Activated T-cell treated with anti-CD3 and anti-CD28 coated beads, Interleukin-2, amount 50 U/mL, for 72 hours (primary cell): ENCODE measurements at regions not wholly inside any gene's neighbourhood (a gene's known extent, or its start where the extent isn't known, plus 50 kb on each side); places are given as distances from the start of the nearest gene placed in this dataset.

Experiments used
- ATAC-seq, 2 donors: fragments of 150-1000 bp; cut with Tn5 transposase; replicated peaks in 1 of 2; 2 replicates each; pipeline ENCODE4 v1.10.0; 2021; ENCODE audit warnings: moderate library complexity in 2 of 2, mild to moderate bottlenecking in 1 of 2
- DNase-seq, 2 donors: peaks; one replicate each; pipeline ENCODE4 v3.0.0; 2021 to 2022; ENCODE audit warnings: mixed read lengths in 1 of 2
- H3K27ac Mint-ChIP-seq: one replicate; pipeline ENCODE4 v1.8.0; 2022; ENCODE audit warnings: mild to moderate bottlenecking, moderate library complexity, mixed read lengths
- H3K27me3 Mint-ChIP-seq: one replicate; pipeline ENCODE4 v1.8.0; 2022; ENCODE audit warnings: low read depth, mixed read lengths
- H3K36me3 Mint-ChIP-seq, 2 donors: one replicate each; pipeline ENCODE4 v1.8.0; 2022; ENCODE audit warnings: mixed read lengths in 2 of 2, mild to moderate bottlenecking in 1 of 2; ENCODE audit not compliant: insufficient read depth in 2 of 2
- H3K4me1 Mint-ChIP-seq: one replicate; pipeline ENCODE4 v1.8.0; 2022; ENCODE audit warnings: low read depth, mixed read lengths
- H3K4me3 Mint-ChIP-seq, 2 donors: one replicate each; pipeline ENCODE4 v1.8.0; 2022; ENCODE audit warnings: mild to moderate bottlenecking in 2 of 2, mixed read lengths in 2 of 2, moderate library complexity in 2 of 2
- H3K9me3 Mint-ChIP-seq, 2 donors: one replicate each; pipeline ENCODE4 v1.8.0; 2022; ENCODE audit warnings: mixed read lengths in 2 of 2

DNA sequence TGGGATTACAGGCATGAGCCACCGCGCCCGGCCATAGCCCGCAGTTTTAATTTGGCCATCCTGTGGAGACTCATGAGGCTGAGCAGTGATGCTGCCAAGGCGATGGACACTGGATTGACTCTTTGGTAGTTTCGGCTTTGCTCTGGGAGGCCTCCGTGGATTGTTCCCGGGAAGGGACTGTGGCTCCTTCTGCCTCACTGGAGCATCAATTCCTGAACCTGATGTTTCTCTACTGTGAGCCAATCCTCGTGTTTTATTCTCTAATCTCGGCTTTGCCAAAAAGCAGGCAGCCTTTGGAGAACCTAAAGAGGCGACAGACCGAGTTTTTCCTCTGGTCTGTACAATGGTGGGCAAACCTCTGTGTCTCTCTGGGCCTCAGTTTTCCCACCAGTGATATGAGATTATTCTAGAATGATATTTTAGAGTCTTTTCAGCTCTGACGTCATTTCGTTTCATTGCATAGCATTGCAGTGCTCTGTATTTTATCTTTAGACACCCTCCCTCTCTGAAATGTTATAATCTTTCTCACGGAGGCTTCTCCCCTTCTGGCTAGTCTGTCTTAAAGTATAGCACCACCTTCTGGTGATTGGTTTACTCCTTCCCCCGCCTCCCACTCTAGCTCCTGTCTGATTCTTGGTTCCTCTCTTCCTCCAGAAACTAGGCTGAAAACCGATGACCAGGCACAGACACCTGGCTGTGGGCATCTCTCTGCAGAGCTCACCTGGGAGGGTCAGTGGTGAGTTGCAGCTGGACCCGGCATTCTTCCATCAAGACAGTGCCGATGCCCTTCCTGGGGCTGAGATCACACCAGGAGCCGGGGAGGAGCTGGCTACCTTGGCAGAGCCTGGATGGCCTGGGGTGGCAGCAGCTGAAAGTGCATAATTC lies 341.3 kb downstream of the MYCN start:
- Mint-ChIP-seq H3K27me3 (no peaks in the 10 kb centered on the region), H3K4me1 (no peaks in the 10 kb centered on the region), H3K9me3 (no peaks in the 10 kb centered on the region), H3K36me3 (no peaks in the 10 kb centered on the region), H3K4me3 (no peak overlapping the region), H3K27ac (no peak overlapping the region)
- DNase-seq (no peak), ATAC-seq (peak in 1 of 2 donors; percentile 41)

- H3K4me1 Mint-ChIP-seq = no peaks in the 10 kb centered on the region
- no peak overlapping the region for H3K4me3 Mint-ChIP-seq
- DNase-seq (no peak), ATAC-seq (no peak)
- H3K36me3 Mint-ChIP-seq = no peaks in the 10 kb centered on the region
- H3K27ac Mint-ChIP-seq = no peak overlapping the region
- H3K9me3 Mint-ChIP-seq = no peaks in the 10 kb centered on the region
- no peaks in the 10 kb centered on the region for H3K27me3 Mint-ChIP-seq
These were observed 339.7 kb downstream of the MYCN start for GRCh38 chr2:16280081-16280480.

- Mint-ChIP-seq H3K27ac (no peak overlapping the region), H3K4me1 (no peaks in the 10 kb centered on the region), H3K27me3 (no peaks in the 10 kb centered on the region), H3K36me3 (no peaks in the 10 kb centered on the region), H3K4me3 (no peak overlapping the region), H3K9me3 (no peaks in the 10 kb centered on the region)
- ATAC-seq = no peak
- DNase-seq = no peak
These were observed 339.3 kb downstream of the MYCN start for GRCh38 chr2:16279641-16280040.

- no peaks in the 10 kb centered on the region for H3K27me3 Mint-ChIP-seq
- no peak for DNase-seq
- no peak overlapping the region for H3K27ac Mint-ChIP-seq
- H3K4me1 Mint-ChIP-seq = no peaks in the 10 kb centered on the region
- no peak overlapping the region for H3K4me3 Mint-ChIP-seq
- H3K9me3 Mint-ChIP-seq = no peaks in the 10 kb centered on the region
- no peaks in the 10 kb centered on the region for H3K36me3 Mint-ChIP-seq
- no peak for ATAC-seq
These were observed 338.8 kb downstream of the MYCN start for GRCh38 chr2:16279201-16279570.

DNA sequence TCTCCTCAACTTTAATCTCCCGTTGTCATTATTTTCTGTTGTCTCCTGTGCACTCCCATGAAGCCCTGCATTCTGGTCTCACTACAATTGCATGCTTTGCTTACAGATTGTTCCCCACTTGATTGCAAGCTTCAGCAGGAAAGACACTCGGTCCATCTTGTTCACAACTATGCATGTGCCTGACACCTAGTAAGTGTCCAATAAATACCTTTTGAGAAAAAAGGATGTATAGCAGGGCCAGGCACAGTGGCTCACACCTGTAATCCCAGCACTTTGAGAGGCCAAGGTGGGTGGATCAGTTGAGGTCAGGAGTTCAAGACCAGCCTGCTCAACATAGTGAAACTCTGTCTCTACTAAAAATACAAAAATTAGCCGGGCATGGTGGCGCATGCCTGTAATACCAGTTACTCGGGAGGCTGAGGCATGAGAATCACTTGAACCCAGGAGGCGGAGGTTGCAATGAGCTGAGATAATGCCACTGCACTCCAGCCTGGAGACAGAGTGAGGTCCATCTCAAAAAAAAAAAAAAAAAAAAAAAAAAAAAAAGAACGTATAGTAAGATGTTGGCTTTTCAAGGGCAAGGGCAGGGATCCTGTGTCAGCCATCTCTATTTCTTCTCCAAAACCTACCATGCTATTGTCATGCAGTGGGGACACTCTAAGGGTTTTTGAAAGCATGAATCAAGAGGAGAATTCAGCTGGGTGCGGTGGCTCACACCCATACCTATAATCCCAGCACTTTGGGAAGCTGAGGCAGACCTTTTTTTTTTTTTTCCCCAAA lies 338.3 kb downstream of the MYCN start:
- Mint-ChIP-seq H3K4me3 (no peak overlapping the region), H3K4me1 (no peaks in the 10 kb centered on the region), H3K36me3 (no peaks in the 10 kb centered on the region), H3K27me3 (no peaks in the 10 kb centered on the region), H3K27ac (no peak overlapping the region), H3K9me3 (no peaks in the 10 kb centered on the region)
- DNase-seq (no peak), ATAC-seq (no peak)

- Mint-ChIP-seq H3K36me3 (no peaks in the 10 kb centered on the region), H3K4me1 (no peaks in the 10 kb centered on the region), H3K9me3 (peaks cover 0 to 2% of the 10 kb centered on the region in 2 donors), H3K27me3 (no peaks in the 10 kb centered on the region), H3K27ac (no peak overlapping the region), H3K4me3 (no peak overlapping the region)
- DNase-seq (no peak), ATAC-seq (peak; percentile 84 to 90)
These were observed 336.8 kb downstream of the MYCN start for GRCh38 chr2:16277117-16277516.

GRCh38 chr2:16275661-16276060 lies 335.3 kb downstream of the MYCN start:
- DNase-seq (no peak), ATAC-seq (no peak)
- Mint-ChIP-seq H3K36me3 (no peaks in the 10 kb centered on the region), H3K27me3 (no peaks in the 10 kb centered on the region), H3K4me3 (no peak overlapping the region), H3K27ac (no peak overlapping the region), H3K9me3 (peaks cover 0 to 2% of the 10 kb centered on the region in 2 donors), H3K4me1 (no peaks in the 10 kb centered on the region)

DNA sequence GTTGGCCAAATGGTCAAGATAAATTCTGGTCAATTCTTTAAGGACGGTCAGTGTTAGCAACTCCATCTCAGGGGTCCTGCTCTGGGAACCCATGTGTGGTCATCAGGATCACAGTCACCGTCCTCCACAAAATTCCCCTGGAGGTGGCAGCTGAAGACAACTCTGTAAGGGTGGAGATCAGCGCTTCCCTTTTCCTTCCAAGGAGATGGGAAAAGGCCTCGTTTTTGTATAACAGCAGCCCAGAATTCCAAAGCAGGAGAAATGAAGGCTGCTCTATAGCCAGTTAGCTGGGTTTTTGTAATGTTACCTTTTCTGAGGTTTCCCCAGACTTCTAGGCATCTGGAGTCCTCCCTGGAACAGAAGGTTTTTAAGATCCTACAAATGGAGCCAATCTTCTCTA lies 334.8 kb downstream of the MYCN start:
- H3K4me1 Mint-ChIP-seq = no peaks in the 10 kb centered on the region
- no peak for ATAC-seq
- peaks cover 0 to 2% of the 10 kb centered on the region in 2 donors for H3K9me3 Mint-ChIP-seq
- H3K36me3 Mint-ChIP-seq = no peaks in the 10 kb centered on the region
- DNase-seq = no peak
- no peaks in the 10 kb centered on the region for H3K27me3 Mint-ChIP-seq
- no peak overlapping the region for H3K27ac Mint-ChIP-seq
- no peak overlapping the region for H3K4me3 Mint-ChIP-seq

- Mint-ChIP-seq H3K36me3 (no peaks in the 10 kb centered on the region), H3K4me3 (no peak overlapping the region), H3K4me1 (no peaks in the 10 kb centered on the region), H3K27ac (no peak overlapping the region), H3K9me3 (peaks cover 0 to 2% of the 10 kb centered on the region in 2 donors), H3K27me3 (peaks cover 6% of the 10 kb centered on the region)
- DNase-seq = no peak
- ATAC-seq = no peak
These were observed 332.8 kb downstream of the MYCN start for GRCh38 chr2:16273111-16273510.

- H3K27ac Mint-ChIP-seq = no peak overlapping the region
- peaks cover 0 to 3% of the 10 kb centered on the region in 2 donors for H3K9me3 Mint-ChIP-seq
- no peaks in the 10 kb centered on the region for H3K36me3 Mint-ChIP-seq
- no peak for DNase-seq
- no peak for ATAC-seq
- H3K27me3 Mint-ChIP-seq = peaks cover 6% of the 10 kb centered on the region
- no peaks in the 10 kb centered on the region for H3K4me1 Mint-ChIP-seq
- H3K4me3 Mint-ChIP-seq = no peak overlapping the region
These were observed 331.9 kb downstream of the MYCN start for GRCh38 chr2:16272038-16272788.

- Mint-ChIP-seq H3K4me1 (no peaks in the 10 kb centered on the region), H3K9me3 (peaks cover 0 to 3% of the 10 kb centered on the region in 2 donors), H3K27ac (no peak overlapping the region), H3K36me3 (no peaks in the 10 kb centered on the region), H3K27me3 (peaks cover 6% of the 10 kb centered on the region), H3K4me3 (no peak overlapping the region)
- ATAC-seq (no peak), DNase-seq (no peak)
These were observed 331.0 kb downstream of the MYCN start for GRCh38 chr2:16271231-16271896.

DNA sequence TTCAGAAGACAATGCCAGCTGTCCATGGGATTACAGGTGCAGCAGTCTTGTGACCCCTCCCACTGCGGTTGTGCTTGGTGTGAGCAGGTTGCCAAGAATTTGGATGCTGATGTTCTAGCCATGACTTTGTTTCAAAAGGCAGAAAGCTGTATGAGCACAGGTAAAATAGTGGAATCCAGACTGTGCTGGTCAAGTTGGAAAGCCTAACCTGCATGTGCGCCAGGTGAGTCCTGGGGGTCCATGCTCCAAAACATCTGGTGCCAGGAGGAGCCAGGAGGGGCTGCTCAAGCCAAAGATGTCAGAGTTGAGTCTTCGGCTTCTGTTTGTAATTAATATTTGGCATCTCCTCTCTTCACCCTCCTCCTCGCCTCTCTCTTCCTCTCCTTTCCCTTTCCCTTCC lies 330.1 kb downstream of the MYCN start:
- Mint-ChIP-seq H3K27ac (no peak overlapping the region), H3K4me1 (no peaks in the 10 kb centered on the region), H3K4me3 (no peak overlapping the region), H3K9me3 (peaks cover 0 to 3% of the 10 kb centered on the region in 2 donors), H3K36me3 (no peaks in the 10 kb centered on the region), H3K27me3 (peaks cover 6% of the 10 kb centered on the region)
- ATAC-seq (no peak), DNase-seq (no peak)
